ENCODE measurements at regions not wholly inside any gene's neighbourhood (a gene's known extent, or its start where the extent isn't known, plus 50 kb on each side); places are given as distances from the start of the nearest gene placed in this dataset.

GRCh38 chr16:6207580-6207979 lies 1110.0 kb upstream of the EEF2KMT start:
- no peak for TF ChIP-seq CTCF (IDR thresholded peaks at IDR 0.05 in 4 of 5, conservative IDR thresholded peaks at IDR 0.05 in 1 of 5)
- no peak for TF ChIP-seq POLR2A (IDR thresholded peaks at IDR 0.05)
